ENCODE measurements at regions not wholly inside any gene's neighbourhood (a gene's known extent, or its start where the extent isn't known, plus 50 kb on each side); places are given as distances from the start of the nearest gene placed in this dataset.
"Not testable (repeated sequence)": the region's sequence is repeated elsewhere in the genome, so short reads cannot be mapped to it uniquely, and the experiment has no call there.

DNA sequence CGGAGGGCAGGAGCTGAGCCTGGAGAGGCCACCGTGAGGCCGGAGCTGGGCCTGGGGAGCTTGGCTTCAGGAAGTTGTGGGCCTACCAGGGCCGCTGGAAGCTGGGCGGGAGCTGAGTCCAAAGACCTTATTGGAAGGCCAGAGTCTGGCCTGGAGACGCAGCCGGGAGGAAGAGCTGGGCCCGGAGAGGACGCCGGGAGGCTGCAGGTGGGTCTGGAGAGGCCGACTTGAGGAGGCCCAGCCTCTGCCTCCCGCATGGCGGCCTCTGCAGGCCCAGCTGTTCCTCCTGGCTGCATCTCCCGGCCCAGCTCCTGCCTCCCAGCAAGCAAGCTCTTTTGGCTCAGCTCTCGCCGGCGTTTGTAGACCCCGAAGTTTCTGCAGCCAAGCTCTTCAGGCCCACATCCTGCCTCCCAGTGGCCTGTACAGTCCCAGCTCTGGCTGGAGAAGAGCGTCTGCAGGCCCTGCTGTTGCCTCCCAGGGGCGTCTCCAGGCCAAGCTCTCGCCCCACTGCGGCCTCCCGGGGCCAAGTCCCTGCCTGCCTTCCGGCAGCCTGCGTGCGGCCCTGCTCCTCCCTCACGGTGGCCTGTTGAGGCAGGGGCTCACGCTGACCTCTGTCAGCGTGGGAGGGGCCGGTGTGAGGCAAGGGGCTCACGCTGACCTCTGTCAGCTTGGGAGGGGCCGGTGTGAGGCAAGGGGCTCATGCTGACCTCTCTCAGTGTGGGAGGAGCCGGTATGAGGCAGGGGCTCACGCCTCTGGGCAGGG lies 70.4 kb upstream of the COBL start:
- DNase-seq = not testable (repeated sequence)

DNA sequence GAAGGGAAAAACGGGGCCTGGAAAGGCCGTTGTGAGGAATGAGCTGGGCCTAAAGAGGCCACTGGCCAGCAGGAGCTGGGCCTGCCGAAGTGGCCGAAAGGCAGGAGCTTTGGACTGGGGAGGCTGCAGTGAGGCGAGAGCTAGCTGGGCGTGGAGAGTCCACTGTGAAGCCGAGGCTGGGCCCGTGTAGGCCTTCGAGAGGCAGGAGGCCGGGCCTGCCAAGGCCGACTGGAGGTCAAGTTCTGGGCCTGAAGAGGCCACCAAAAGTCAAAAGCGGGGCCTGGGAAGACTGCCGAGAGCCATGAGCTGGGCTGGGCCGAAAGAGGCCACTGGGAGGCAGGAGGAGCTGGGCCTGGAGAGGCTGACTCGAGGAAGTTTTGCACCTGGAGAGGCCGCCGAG lies 69.6 kb upstream of the COBL start:
- not testable (repeated sequence) for DNase-seq

DNA sequence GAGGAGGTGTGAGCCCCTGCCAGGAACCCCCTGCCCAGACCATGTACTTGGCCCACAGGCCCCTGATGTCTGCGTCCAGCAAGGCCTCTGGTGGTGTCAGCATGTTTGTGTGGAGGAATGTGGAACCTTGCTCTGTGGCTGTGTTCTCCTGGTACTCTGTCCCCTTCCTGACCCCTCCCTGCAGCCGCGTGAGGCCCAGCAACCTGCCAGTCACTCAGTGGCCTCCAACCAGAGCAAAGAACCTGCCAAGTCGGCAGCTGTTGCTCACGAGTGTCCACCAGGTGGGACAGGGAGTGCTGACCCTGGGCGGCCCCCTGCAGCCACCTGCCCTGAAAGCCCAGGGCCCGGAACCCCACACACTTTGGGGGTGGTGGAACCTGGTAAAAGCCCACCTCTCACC lies 65.6 kb upstream of the COBL start:
- DNase-seq = not testable (repeated sequence)

DNA sequence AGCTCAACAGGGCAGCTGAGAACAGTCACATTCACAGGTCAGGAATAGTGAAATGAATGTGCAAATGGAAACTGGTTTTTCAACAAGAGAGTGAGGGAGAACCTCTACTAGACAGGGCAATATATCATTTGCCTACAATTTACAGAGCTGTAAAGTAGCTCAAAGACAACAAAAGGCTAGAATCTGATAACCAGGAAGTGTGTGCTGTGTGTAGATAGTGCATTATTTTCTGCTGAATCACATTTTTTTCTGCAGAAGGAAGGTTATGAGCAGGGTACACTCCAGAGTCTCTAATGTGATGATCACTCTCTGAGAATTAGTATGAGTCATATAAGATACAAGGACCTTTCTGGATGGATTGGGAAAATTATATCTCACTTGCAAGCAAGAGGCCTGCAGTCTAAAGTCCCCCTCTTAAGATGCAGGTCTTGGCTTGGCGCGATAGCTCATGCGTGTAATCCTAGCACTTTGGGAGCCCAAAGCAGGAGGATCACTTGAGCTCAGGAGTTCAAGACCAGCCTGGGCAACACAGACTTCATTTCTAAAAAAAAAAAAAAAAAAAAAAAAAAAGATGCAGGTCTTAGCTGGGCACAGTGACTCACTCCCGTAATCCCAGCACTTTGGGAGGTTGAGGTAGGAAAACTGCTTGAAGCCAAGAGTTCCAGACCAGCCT lies 59.9 kb upstream of the COBL start:
- DNase-seq = no peak

DNA sequence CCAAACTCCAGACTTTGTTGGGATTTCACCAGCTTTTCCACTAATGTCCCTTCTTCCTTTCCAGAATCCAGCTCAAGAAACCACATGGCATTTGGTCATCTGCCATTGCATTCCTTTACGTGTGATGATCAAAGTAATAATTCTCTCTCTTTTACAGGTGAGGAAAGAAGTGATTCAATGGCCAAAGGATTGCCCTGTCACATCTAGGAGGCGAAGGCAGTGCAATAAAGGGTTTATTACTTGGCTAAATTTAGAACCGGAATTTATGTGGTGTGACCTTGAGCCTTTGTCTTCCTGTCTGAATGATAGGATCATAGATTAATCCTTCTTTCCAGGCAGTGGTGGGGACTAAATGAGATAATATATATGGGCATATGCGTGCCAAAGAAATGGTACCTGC lies 58.3 kb upstream of the COBL start:
- no peak for DNase-seq

DNA sequence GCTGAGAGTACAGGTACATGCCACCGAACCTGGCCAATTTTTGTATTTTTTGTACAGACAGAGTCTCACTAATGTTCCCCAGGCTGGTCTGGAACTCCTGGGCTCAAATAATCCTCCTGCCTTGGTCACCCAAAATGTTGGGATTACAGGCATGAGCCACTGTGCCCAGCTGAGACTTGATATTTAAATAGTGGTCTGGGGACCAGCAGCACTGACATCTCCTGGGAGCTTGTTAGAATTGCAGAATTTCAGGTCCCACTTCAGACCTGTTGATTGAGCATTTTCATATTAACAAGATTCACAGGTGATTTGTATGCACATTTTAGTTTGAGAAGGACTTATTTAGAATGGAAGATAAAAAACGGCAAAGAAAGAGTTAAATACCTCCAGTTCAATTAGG lies 57.0 kb upstream of the COBL start:
- DNase-seq = not testable (repeated sequence)

DNA sequence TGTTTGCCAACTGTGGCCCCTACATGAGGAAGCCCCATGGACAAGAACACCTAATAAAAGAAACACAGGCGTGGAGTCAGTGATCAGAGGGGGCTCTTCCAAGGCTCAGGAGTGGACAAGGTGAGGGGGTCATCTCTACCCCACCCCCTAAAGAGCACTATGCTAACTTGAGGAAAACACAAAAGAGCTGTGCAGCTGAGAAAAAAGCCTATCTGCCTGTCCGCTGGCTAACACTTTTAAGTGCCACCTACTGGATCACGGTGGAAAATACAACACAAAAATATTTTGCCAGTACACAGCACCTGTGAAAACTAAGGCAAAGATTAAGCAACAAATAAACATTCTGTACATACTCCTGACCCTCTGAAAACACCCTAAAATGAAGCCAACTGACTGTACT lies 53.1 kb upstream of the COBL start:
- DNase-seq = no peak

DNA sequence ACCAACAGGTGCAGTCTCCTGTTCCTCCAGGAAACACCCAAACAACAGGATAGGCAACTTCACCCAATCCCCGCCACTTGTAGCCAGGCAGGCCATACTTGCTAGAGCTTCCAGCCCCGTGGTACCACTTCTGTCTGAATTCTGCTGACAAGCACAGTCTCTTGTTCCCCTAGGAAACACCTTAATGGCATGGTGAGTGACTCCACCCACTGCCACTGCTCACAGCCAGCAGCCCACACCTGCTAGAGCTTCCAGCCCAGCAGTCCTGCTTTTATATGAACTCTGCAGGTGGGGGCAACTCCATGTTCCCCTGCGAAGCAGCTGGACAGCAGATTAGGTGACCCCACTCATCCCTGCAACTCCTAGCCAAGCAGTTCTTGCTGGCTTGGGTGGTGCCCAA lies 52.6 kb upstream of the COBL start:
- DNase-seq = not testable (repeated sequence)

DNA sequence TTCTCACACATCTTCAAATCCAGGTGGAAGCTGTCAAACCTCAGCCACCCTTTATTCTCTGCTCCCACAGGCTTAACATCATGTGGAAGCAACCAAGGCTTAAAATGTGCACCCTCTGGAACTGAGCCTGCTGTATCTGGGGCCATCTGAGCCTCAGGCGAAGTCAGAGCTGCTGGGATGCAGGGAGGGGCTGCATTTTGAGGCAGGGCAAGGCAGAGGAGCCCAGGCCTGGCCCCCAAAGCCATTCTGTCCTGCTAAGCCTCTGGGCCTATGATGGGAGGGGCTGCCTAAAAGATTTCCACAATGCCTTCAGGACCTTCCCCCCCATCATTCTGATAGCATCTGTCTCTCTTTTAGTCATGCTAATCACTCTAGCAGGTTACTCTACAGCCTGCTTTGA lies 51.7 kb upstream of the COBL start:
- no peak for DNase-seq

DNA sequence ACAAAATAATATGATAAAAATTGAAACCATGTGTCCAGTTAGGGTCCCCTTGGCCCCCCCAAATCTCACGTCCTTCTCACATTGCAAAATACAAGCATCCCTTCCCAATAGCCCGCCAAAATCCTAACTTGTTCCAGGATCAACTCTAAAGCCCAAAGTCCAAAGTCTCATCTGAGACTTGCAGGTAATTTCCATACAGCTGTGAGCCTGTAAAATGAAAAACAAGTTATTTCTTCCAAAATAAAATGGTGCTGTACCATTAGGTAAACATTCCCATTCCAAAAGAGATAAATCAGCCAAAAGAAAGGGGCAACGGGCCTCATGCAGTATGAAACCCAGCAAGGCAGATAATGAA lies 51.0 kb upstream of the COBL start:
- no peak for DNase-seq

DNA sequence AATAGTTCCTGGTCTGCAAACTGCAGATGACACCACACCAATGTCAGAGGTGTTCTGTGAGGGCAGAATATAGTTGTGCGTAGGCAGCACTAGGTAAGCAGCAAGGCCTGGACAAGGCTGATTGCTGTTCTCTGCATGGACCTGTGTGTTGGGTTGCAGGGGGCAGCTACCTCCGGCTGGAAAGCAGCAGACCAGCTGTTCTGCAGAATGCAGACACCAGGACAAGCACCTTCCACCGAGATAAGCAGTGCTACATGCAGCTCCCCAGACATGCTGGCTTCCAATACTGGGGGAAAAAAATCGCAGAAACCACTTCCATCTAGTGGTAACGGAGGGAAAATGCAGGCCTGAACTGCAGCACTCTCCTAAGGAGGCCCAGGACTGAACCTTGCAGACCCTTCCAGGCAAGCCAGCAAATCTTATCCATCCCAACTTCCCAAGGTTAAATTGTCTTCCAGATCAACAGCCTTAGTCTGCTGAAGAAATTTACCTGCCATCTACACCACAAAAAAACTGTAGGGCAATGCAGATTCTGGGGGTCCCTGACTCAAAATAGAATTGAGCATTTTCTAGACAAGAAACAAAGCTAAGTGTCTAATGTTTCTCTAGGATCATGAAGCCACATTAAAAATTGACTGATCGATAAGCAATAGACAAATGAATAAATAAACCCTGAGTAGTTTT lies 50.5 kb upstream of the COBL start:
- DNase-seq = no peak

Measured in CD4-positive, alpha-beta T cell treated with Interleukin-4 for 4 hours (primary cell).